IMR-90 (cell line): ENCODE measurements at regions not wholly inside any gene's neighbourhood (a gene's known extent, or its start where the extent isn't known, plus 50 kb on each side); places are given as distances from the start of the nearest gene placed in this dataset.

ENCODE experiments used
- ATAC-seq: fragments of 200-7000 bp; cut with Tn5 transposase; 2 replicates; pipeline ENCODE4 v1.9.1; 2020; ENCODE audit warnings: low read depth, mild to moderate bottlenecking, moderate library complexity
- BruUV-seq: library from RNA; stranded (reverse); fragments of 400-500 nt; replicated peaks from 2 replicates; lab custom pipeline; 2021; lab: Mats Ljungman, UMichigan
- CTCF ChIA-PET: fragments of 300-600 bp; formaldehyde crosslinking; extraction: SDS; loops from one replicate; lab custom pipeline; 2021; ENCODE audit warnings: antibody characterized with exemption; lab: Yijun Ruan, JAX
- POLR2A ChIA-PET: fragments of 300-600 bp; sonication (Branson Sonifier 250); formaldehyde crosslinking; loops from one replicate; lab custom pipeline; 2022; ENCODE audit warnings: antibody characterized with exemption; ENCODE audit not compliant: unreplicated experiment; lab: Charles Lee
- DNase-seq: peaks from one replicate; pipeline ENCODE4 v3.0.0; 2013
- H2AFZ ChIP-seq: replicated peaks from 2 replicates; pipeline ENCODE3; 2013; ENCODE audit warnings: low read length, mild to moderate bottlenecking; ENCODE audit not compliant: poor library complexity
- H2AK5ac ChIP-seq: 2 replicates; pipeline ENCODE4 v1.6.1; 2013; ENCODE audit warnings: low read depth, low read length, inconsistent platforms
- H2AK9ac ChIP-seq: replicated peaks from 2 replicates; pipeline ENCODE3; 2013; ENCODE audit warnings: mild to moderate bottlenecking, low read depth, low read length, moderate library complexity; ENCODE audit not compliant: poor library complexity
- H2BK120ac ChIP-seq: 2 replicates; pipeline ENCODE4 v1.6.1; 2013; ENCODE audit warnings: low read depth, low read length, inconsistent platforms
- H2BK15ac ChIP-seq: 3 replicates; pipeline ENCODE4 v1.6.1; 2013; ENCODE audit warnings: low read depth, low read length, inconsistent platforms
- H2BK20ac ChIP-seq: 2 replicates; pipeline ENCODE4 v1.6.1; 2013; ENCODE audit warnings: low read depth, mild to moderate bottlenecking, inconsistent platforms, low read length, moderate library complexity
- H2BK5ac ChIP-seq: 2 replicates; pipeline ENCODE4 v1.6.1; 2013; ENCODE audit warnings: mild to moderate bottlenecking, low read depth, low read length, inconsistent platforms; ENCODE audit not compliant: poor library complexity, severe bottlenecking
- H3K14ac ChIP-seq: replicated peaks from 2 replicates; pipeline ENCODE4 v1.6.1; 2013; ENCODE audit warnings: low read depth, low read length, inconsistent platforms
- H3K18ac ChIP-seq: 2 replicates; pipeline ENCODE4 v1.6.1; 2013; ENCODE audit warnings: low read depth, low read length, control low read depth
- H3K23ac ChIP-seq: 2 replicates; pipeline ENCODE4 v1.6.1; 2013; ENCODE audit warnings: low read depth, low read length, inconsistent platforms
- H3K27ac ChIP-seq: 2 replicates; pipeline ENCODE4 v1.5.1; 2013; ENCODE audit warnings: mild to moderate bottlenecking, control low read depth, low read length; ENCODE audit not compliant: insufficient read depth
- H3K27me3 ChIP-seq: 2 replicates; pipeline ENCODE4 v1.6.1; 2013; ENCODE audit warnings: low read length; ENCODE audit not compliant: control insufficient read depth, insufficient read depth
- H3K36me3 ChIP-seq: 2 replicates; pipeline ENCODE4 v1.6.1; 2013; ENCODE audit warnings: low read length, mixed read lengths; ENCODE audit not compliant: control insufficient read depth, insufficient read depth
- H3K4ac ChIP-seq: 2 replicates; pipeline ENCODE4 v1.6.1; 2013; ENCODE audit warnings: low read depth, low read length, inconsistent platforms
- H3K4me1 ChIP-seq: 2 replicates; pipeline ENCODE4 v1.6.1; 2013; ENCODE audit warnings: low read length, mixed read lengths; ENCODE audit not compliant: control insufficient read depth, insufficient read depth
- H3K4me2 ChIP-seq: 2 replicates; pipeline ENCODE4 v1.6.1; 2013; ENCODE audit warnings: low read depth, mild to moderate bottlenecking, control low read depth, low read length, moderate library complexity
- H3K4me3 ChIP-seq: 2 replicates; pipeline ENCODE4 v1.5.1; 2013; ENCODE audit warnings: low read depth, mild to moderate bottlenecking, control low read depth, low read length, moderate library complexity; ENCODE audit not compliant: insufficient read depth
- H3K56ac ChIP-seq: 2 replicates; pipeline ENCODE4 v1.6.1; 2013; ENCODE audit warnings: low read length, inconsistent platforms; ENCODE audit not compliant: insufficient read depth; ENCODE audit errors: extremely low read depth
- H3K79me1 ChIP-seq, 2 experiments: 2 replicates each; pipeline ENCODE4 v1.6.1; 2013; ENCODE audit warnings: low read length in 2 of 2, inconsistent platforms in 1 of 2, low read depth in 1 of 2
- H3K9ac ChIP-seq: 2 replicates; pipeline ENCODE4 v1.6.1; 2013; ENCODE audit warnings: low read depth, low read length, control low read depth
- H3K9me1 ChIP-seq: 2 replicates; pipeline ENCODE4 v1.6.1; 2013; ENCODE audit warnings: low read length, inconsistent platforms; ENCODE audit not compliant: insufficient read depth
- H3K9me3 ChIP-seq: 2 replicates; pipeline ENCODE4 v1.6.1; 2013; ENCODE audit warnings: low read length; ENCODE audit not compliant: control insufficient read depth, insufficient read depth
- H4K20me1 ChIP-seq: 2 replicates; pipeline ENCODE4 v1.6.1; 2013; ENCODE audit warnings: low read length, inconsistent platforms; ENCODE audit not compliant: insufficient read depth
- H4K5ac ChIP-seq: 2 replicates; pipeline ENCODE4 v1.6.1; 2013; ENCODE audit warnings: mild to moderate bottlenecking, low read depth, low read length, control low read depth
- H4K8ac ChIP-seq, 2 experiments: 2 replicates each; pipeline ENCODE4 v1.6.1; 2013; ENCODE audit warnings: low read depth in 2 of 2, low read length in 2 of 2, control low read depth in 1 of 2, inconsistent platforms in 1 of 2
- H4K91ac ChIP-seq: 2 replicates; pipeline ENCODE4 v1.6.1; 2013; ENCODE audit warnings: low read depth, low read length, inconsistent platforms; ENCODE audit not compliant: insufficient read depth
- MAZ ChIP-seq: IDR thresholded peaks from 2 replicates; pipeline ENCODE4 v1.6.1; 2012; ENCODE audit warnings: low read depth, mild to moderate bottlenecking, low read length, improper control_type of control experiment, moderate library complexity, borderline replicate concordance
- WGBS, 2 experiments: methylation state at CpG; one replicate each; pipeline versions ENCODE4 v1.1.5 to v1.1.7; 2013; ENCODE audit warnings: missing lambda C conversion rate in 2 of 2; ENCODE audit not compliant: insufficient read length in 1 of 2; ENCODE audit errors: extremely low coverage in 2 of 2; 5-methylcytosine and 5-hydroxymethylcytosine counted together
- dilution Hi-C: fragments of 300-500 bp; cut with HindIII; formaldehyde crosslinking; loops from one replicate; pipeline ENCODE4 v1.14.3; 2018; ENCODE audit warnings: low sequenced_read_pairs; ENCODE audit not compliant: unreplicated experiment
- in situ Hi-C: fragments of 300-500 bp; cut with MboI; formaldehyde crosslinking; loops from 3 replicates; pipeline ENCODE4 v1.14.3; 2019; ENCODE audit warnings: low sequenced_read_pairs, inconsistent platforms, mixed read lengths
- intact Hi-C: fragments of 100-400 bp; cut with micrococcal nuclease; formaldehyde crosslinking; loops from 2 replicates; pipeline ENCODE4 v1.10.0; 2022

DNA sequence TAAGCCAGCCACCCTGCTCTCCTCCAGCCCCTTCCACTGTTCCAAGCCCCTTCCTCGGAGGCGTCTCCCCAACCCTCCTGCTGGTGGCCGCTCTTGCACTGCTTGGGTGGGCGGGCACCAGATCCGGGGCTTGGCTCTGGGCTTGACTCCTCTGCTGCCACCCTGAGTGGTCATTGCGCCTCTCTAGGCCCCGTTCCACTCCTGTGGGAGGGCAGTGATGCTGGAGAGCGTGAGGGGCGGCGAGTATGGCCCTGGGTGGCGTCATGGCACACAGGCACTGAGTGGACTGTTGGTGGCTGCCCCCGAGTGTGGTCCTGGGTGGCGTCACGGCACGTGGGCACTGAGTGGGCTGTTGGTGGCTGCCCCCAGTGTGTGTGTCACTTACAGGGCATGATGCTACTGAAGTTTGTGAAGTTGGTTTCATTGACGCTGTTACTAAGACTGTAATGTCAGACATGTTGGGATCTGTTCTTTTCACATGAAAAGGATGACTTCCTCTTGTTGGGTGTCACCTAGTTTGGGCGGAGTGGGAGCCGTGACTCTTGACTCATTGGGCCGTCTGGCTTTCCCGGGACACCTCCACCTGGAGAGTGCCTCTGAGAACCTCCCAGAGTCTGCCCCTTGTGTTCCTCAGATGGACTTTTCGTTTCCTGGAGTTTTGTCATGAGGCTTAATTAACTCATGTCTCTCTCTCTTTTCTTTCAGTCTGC, 55.9 kb upstream of the HGFAC start:
- Histone ChIP-seq H2BK15ac (no peak overlapping the region), H3K27me3 (no peaks in the 10 kb centered on the region), H4K8ac (peak overlapping the region in 1 of 2 experiments; percentile 5; a peak in 1 of 4 replicates), H2AFZ (no peak overlapping the region), H3K79me1 (peaks cover 0 to 25% of the 10 kb centered on the region in 2 experiments; a peak in 2 of 4 replicates), H3K27ac (no peak overlapping the region), H4K20me1 (peaks cover 6% of the 10 kb centered on the region), H3K9me1 (no peaks in the 10 kb centered on the region; the same call in 1 of the 2 replicates), H3K4ac (no peak overlapping the region), H2BK20ac (no peak overlapping the region), H3K4me3 (no peak overlapping the region), H4K91ac (no peak overlapping the region), H2AK5ac (peak overlapping the region; percentile 43; the same call in 1 of the 2 replicates), H2BK120ac (no peak overlapping the region), H3K56ac (no peak overlapping the region), H3K14ac (no peak overlapping the region), H3K4me1 (peaks cover 19% of the 10 kb centered on the region), H3K23ac (no peak overlapping the region), H2AK9ac (no peak overlapping the region), H3K4me2 (no peak overlapping the region), H3K9ac (no peak overlapping the region), H3K9me3 (no peaks in the 10 kb centered on the region), H2BK5ac (no peak overlapping the region), H4K5ac (no peak overlapping the region), H3K36me3 (no peaks in the 10 kb centered on the region), H3K18ac (no peak overlapping the region)
- 94% methylated on average over 9 of the region's 21 CpGs; no CpG with 5 or more reads in 1 of the 2 experiments for WGBS, 2 experiments
- ChIA-PET POLR2A (no interaction called here), CTCF (no interaction called here)
- ATAC-seq (no peak), DNase-seq (no peak)
- in situ Hi-C loops = no loop called here
- intact Hi-C loops = no loop called here
- dilution Hi-C loops = no loop called here
- no TSS peak for BruUV-seq
- no peak for TF ChIP-seq MAZ
